GM19043 (cell line): ENCODE measurements at regions not wholly inside any gene's neighbourhood (a gene's known extent, or its start where the extent isn't known, plus 50 kb on each side); places are given as distances from the start of the nearest gene placed in this dataset.
A peak's percentile ranks its signal among the peaks of the same experiment; 100 is the strongest.
"Not testable (repeated sequence)": the region's sequence is repeated elsewhere in the genome, so short reads cannot be mapped to it uniquely, and the experiment has no call there.

Experiments
- ATAC-seq: cut with Tn5 transposase; IDR thresholded peaks from one replicate; pipeline ENCODE4 v1.9.1; 2021; ENCODE audit warnings: low read depth; ENCODE audit not compliant: unreplicated experiment

DNA sequence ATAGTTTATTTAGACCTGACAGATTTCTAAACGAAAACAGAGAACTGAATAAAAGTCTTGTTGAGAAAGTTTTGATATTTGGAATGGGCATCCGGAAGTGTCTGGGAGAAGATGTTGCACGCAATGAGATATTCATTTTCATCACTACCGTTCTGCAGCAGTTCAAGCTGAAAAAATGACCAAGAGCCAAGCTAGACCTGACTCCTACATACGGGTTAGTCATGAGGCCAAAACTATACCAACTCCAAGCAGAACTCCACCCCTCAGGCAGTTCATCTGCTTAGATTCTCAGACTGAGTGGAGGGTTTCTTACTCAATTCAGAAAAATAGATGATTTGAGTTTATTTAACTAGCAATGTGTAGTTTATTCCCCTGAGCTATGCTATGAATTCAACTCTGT lies 95.4 kb upstream of the ANXA1 start:
- no peak for ATAC-seq

DNA sequence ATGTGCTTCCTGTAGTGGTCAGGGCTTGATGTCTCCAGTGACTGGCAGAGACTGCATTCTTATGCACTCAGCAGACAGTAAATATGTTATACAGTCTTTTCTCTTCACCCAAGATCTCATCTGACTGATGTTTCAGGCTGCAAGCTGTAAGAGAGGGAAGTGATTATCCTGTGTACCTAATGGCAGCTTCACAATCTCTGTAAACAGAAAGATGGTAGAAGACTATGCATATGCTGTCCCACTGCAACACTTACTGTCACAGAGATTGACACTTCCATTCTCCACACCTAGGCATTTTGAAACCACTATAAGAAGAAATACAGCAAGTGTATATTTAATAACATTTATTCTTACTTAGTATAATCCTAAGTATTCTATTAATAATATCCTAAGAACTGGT lies 97.6 kb upstream of the ANXA1 start:
- no peak for ATAC-seq

DNA sequence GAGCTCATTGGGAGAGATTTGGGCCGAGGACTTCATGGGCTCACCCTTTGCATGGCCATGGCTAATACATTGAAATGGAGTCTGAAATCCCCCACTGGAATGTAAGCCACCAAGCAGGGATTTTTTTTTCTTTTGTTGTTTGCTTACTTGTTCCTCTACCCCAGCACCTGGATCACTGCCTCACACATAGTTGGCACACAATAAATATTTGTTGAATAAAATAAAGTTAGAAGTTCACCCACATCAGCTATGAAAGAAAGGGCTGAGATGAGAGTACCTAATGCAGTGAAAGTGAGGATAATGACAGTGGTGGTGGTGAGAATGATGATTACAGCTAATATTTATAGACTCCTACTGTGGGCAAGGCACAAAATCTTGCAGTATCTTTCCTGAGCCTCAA lies 98.1 kb upstream of the ANXA1 start:
- no peak for ATAC-seq

DNA sequence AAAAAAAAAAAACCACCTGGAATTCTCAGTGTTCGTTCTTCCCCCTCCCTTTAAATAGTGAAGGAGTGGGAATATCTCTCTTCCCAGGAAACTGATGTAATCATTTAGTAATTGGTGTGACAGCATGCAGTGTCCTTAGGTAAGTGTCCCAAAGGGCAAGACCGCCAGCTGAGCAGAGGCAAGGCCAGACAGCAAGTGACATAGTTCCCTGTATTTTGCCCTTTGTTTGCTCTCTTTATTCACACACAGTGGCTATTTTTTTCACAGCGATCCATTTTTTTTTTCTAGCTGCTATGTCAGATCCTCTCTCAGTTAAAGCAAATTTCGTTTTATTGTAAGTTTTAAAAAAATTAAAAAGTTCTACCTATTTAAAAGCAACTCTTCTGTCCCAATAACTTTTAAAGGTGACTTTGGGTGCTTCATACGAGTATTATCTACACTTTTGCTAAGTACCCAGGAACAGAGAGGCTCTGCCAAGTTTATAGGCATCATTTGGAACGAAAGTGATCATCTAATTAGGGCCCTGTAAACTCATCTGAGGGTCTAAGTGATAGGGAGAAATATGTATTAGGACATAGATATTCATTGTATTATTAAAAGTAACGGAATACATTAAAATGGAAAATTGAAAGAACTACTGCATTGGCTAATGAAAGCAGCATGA lies 98.2 kb upstream of the ALDH1A1 start:
- no peak for ATAC-seq

DNA sequence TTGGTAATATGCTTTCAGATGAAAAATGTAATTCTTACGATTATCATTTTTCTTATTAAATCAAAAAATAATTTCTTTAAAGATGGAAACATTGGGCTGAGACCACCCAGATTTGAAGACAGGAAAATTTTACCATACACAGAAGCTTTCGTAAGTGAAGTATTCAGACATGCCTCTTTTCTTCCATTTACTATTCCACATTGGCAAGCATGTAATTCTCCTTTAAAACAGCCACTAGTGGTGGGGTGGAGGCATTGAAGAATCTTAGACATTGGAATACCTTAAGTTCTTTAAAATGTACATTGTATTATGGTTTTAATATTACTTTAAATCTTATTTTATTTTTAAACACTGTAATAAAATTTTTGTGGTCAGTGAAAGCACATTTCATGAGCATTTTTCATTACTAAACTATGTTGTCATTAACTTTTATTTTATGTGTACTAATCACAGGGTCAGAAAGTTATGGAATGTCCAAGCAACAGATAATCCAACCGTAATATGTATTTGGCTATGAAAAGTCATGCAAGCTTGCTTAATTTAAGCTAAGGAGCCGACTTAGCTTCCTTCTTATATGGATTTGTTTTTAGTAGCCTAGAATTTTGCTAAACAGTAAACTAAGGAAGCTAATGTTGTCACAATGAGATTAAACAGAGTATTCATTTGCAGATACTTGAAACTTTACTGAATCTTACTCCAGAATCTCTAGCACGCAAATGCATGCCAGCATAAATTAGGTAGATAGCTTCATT lies 97.4 kb upstream of the ALDH1A1 start:
- no peak for ATAC-seq

DNA sequence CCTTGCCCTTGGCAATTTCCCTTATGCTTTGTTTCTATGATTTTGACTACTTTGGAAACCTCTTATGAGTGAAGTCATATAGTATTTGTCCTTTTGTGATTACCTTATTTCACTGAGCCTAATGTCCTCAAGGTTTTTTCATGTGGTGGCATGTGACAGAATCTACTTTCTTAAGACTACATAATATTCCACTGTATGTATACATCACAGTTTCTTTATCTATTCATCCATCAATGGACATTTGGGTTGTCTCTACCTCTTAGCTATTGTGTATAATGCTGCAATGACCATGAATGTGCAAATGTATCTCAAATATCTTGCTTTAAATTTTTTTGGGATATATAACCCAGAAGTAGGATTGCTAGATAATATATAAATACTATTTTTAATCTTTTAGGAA lies 96.4 kb upstream of the ALDH1A1 start:
- ATAC-seq = no peak

DNA sequence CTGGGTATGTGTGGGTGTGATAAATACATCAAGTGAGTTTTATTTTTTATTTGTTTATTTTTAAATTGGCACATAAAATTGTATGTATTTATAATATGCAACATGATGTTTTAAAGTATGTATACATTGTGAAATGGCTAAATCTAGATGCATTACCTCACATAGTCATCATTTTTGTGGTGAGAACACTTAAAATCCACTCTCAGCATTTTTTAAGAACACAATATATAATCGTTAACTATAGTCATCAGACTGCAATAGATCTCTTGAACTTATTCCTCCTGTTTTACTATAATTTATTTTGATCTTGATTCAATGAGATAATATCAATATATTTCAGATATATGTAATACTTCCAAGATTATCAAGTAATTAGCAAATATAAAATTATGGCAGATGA lies 93.9 kb upstream of the ALDH1A1 start:
- no peak for ATAC-seq

DNA sequence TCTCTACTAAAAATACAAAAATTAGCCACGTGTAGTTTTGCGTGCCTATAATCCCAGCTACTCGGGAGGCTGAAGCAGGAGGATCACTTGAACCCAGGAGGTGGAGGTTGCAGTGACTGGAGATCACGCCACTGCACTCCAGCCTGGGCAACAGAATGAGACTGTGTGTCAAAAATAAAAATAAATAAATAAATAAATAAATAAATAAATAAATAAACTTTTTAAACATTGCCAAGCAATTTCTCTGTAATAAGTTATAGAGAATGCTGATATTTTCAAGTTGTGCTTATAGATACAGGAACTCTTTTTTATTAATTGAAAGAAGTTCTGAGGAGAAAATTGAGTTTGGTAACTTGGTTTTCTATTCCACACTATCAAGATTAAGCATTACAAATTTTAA lies 91.9 kb upstream of the ALDH1A1 start:
- not testable (repeated sequence) for ATAC-seq

DNA sequence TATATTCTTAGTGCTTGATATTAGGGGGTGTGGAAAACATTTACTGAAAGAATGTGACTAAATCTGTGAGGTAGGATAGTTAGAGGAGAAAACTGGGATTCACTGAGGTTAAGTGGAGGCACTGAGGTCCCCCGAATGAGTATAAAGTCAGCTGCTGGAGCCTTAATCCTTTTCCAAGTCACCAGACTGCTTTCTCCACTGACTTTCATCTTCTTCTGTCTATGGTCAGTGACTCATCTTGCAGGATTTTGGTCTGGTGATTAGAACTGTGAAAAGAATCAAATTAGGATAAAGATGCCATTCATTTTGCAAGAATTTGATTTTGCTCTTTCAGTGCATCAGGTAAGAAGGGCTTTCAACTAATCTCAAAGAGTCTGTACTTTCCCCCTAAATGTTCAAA lies 89.3 kb upstream of the ALDH1A1 start:
- no peak for ATAC-seq

DNA sequence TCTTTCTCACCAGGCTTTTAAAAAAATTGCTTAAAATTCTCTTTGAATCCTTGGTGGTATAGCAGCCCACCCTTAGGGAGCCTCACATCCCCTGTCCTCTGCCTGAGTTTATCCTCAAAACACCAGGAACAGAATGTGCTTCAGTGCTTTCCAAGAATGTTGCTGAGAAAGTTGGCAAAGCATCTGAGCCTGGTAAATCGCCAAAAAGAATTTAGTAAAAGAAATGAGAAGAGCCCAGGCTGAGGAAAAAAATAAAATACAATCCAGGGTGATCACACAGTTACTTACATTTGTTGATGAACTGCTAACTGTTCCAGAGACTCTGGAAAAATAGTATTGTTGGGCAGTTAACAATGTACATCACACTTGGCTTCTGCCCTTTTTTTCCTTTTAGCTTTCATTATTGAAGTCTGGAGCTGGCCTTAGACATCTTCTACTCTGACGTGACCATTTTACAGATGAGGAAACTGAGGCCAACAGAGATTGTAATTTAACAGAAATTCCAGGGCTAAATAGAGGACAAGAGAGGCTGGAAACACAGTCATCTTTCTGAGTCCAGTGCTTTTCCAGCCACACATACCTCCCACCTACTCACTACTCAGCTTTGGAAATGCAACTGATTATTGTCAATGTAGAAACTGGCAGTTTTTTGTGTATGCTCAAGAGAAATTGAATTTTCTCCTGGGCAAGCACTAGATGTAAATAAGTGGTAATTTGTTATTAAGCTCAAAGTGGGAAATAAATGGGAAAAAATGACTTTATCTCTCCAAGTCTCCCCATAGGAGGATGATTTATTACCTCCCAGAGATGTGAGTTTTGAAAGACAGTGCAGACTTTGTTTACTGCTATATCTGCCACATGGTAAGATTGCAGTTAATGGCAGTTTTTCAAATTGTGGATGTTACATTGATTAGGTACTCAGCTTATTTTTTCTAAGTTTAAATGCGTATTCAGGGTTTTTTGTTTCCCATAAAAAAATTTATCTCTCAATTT lies 86.7 kb upstream of the ALDH1A1 start:
- ATAC-seq = no peak

DNA sequence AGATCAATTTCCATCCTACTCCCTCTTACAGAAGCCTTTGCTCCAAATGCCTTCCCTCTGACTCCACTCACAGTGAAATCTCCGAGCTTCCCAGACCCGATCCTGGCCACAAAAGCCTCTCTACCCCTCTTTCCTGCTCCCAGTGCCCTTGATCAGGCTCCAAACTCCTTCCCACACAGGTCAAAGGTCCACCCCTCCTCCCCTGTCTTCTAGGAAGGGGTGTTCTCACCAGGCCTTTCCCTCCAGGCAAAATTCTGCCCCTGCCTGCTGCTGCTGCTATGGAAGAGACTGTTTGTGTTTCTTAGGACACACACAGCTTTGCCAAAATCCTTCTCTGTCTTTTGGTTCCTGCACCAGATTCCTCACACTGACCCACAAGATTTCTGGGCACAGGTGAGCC lies 85.8 kb upstream of the ALDH1A1 start:
- ATAC-seq = no peak

DNA sequence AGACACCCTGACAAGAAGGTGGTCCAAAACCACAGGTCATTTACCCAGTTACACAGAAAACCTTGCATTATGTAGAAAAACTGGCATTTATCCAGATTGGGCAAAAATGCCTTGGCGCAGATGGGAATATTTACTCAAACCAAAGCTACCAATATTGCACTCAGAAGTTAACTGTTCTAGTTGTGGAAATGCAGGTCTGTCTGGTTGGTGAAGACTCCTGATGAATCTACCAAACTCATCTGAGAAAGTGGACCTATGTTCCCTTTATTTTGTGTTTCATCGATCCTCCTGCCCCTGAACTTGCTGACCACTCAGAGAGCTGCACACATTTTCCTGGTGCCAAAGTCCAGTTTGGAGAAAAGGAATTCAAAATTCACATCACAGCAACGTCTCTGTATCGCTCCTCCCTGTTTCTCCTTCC lies 85.2 kb upstream of the ALDH1A1 start:
- ATAC-seq = no peak

DNA sequence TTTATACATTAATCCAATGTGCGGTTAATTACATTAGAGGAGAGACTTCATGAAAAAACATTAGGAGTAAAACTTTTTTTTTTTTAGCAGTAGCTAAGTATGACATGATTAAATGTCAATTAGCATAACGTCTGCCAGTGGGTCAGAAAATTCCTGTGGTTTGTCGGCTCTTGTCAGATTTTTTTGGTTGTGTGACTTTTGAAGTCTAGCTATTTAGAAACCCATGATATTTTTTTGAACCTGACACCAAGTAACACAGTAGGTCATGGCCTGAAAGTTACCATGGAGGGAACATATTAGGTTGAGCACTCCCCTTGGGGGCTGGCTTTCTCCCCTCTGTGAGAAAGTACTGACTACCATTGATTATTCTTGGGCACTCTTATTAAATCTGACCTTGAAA lies 84.8 kb upstream of the ALDH1A1 start:
- ATAC-seq = no peak

DNA sequence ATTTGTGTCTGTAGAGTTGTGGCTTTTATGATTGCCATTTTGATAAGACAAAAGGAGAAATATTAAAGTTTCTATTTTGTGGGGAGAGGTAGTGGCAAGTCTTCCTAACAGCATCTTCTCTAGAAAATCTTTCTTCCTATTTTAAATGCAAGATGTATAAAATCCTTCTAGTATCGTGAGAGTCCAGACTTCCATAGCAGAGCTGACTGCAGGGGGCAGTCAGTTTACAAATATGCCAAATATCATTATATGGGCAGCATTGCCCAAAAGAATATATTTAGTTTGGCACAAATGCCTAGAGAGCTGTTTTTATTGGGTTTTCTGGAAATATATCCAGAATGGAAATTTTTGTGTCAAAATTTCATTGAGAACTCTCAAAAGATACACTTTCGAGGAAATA lies 82.1 kb upstream of the ALDH1A1 start:
- no peak for ATAC-seq

DNA sequence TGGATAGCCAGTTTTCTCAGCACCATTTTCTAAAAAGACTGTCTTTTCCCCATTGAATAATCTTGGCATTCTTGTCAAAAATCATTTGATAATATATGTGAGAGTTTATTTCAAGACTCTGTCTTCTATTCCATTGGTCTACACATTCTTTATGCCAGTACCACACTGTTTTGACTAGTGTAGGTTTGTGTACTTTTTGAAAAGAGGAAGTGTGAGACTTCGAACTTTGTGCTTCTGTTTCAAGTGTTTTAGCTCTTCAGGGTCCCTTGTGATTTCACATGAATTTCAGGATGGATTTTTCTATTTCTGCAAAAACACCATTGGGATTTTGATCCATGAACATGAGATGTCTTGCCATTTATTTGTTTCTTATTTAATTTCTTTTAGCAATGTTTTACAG lies 78.5 kb upstream of the ALDH1A1 start:
- no peak for ATAC-seq

DNA sequence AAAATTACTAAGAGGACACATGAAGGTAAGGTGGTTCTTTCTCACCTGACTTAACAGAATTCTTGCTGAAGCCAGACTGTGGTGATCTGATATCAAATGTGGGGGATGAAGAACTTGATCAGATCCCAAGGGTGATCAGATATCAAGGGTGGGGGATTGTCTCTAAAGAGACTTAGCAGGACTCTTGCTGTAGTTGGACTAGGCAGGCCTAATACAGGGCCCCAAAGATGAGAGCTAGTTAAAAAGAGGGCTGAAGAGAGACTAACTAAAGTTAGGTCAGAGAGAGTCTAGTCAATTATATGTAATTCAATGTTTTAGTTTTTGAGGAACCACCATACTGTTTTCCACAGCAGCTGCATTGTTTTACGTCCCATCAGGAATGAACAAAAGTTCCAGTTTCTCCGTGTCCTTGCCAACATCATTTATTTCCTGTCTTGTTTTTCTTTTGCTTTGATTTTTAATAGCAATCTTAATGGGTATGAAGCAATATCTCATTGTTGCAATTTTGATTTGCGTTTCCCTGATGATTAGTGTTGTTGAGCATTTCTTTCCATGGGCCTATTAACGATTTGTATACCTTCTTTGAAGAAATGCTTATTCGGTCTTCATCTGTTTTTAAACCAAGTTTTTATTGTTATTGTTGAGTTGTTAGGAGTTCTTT lies 77.6 kb upstream of the ALDH1A1 start:
- ATAC-seq = no peak

DNA sequence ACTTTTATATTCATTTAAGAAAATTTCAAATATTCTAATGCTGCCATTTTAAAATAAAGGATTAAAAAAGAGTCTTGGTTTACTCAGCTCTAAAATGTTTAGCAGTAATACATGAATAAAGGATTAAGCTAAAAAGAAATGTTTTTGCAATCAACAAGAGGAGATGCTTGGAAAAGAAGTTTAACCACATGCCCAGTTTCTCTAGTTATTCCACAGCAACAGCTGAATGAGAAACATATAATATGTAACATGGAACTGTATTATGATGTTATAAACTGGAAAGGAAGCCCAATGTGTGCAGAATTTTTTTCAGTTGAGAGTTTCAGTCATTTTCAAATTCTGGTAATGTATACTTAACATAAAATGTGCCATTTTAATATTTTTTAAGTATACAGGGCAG lies 76.5 kb upstream of the ALDH1A1 start:
- no peak for ATAC-seq

DNA sequence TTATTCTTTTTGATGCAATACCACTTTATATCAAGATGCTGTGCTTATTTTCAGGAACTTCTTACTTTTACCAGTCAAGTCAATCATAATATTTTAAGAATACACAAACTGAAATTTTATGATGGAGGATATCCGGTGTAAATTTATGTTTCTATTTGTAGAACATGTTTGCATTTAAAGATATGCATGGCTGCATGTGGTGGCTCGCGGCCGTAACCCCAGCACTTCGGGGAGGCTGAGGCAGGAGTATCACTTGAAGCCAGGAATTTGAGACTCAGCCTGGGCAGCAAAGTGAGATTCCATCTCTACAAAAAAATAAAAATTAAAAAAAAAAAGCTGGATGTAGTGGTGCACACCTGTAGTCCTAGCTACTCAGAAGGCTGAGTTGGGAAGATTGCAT lies 73.5 kb upstream of the ALDH1A1 start:
- no peak for ATAC-seq

DNA sequence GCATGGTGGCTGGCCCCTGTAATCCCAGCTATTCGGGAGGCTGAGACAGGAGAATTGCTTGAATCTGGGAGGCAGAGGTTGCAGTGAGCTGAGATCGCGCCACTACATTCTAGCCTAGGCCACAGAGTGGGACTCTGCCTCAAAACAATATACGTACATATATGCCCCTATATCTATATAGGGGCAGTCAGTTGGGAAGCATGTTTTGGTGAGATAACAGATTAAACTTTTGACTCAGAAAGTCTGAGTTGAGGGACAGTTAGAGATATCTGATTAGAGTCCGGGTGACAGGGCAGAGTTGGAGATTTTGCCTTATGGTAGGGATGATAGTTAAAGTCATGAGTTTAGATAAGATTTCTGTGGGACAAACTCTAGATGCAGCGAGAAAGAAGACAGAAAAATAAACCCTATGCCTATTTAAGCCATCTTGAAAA lies 71.8 kb upstream of the ALDH1A1 start:
- ATAC-seq = no peak

DNA sequence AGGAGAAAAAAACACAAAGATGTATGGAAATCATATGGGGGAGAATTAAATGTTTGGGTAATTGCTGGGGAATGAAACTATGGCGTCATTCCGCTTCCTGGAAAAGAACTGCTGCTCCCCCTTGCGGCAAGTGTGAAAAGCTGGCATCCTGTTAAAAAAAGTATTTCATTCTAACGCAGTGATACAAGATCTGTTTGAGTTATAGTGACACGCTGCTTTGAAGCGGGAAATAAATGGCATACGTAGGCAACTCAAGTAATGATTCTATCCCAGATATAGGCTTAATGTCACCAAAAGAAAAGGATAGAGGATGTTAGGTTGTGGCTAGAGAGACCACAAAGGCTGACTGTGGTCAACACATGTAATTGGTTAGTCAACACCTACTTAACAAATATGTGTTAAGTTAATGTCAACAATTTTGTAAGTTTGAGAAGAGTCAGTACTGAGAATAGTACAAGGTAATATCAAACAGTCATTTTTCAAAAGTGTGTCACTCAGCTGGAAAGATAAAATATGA lies 70.2 kb upstream of the ALDH1A1 start:
- ATAC-seq = peak; percentile 57
